Tibial nerve (tissue), 4 donors: ENCODE measurements at regions not wholly inside any gene's neighbourhood (a gene's known extent, or its start where the extent isn't known, plus 50 kb on each side); places are given as distances from the start of the nearest gene placed in this dataset.

ENCODE experiments used
- DNase-seq, 2 donors: peaks; one replicate each; pipeline ENCODE4 v3.0.0-alpha.2; 2019; ENCODE audit warnings: low spot score in 2 of 2
- H3K27ac ChIP-seq, 4 donors: fragments of 200-600 bp; sonication (generic) in 3 of 4; one replicate each; pipeline ENCODE4 v1.5.1; 2017 to 2019; ENCODE audit warnings: mild to moderate bottlenecking in 1 of 4
- H3K27me3 ChIP-seq, 2 donors: fragments of 200-600 bp; sonication (generic) in 1 of 2; one replicate each; pipeline versions ENCODE4 v1.5.1 to v1.6.0; 2017 to 2019
- H3K36me3 ChIP-seq, 3 donors: fragments of 200-600 bp; sonication (generic); one replicate each; pipeline ENCODE4 v1.5.1; 2018 to 2019
- H3K4me1 ChIP-seq, 4 donors: fragments of 200-600 bp; sonication (generic) in 3 of 4; one replicate each; pipeline ENCODE4 v1.5.1; 2017 to 2019
- H3K4me3 ChIP-seq, 4 donors: fragments of 200-600 bp; sonication (generic) in 3 of 4; one replicate each; pipeline ENCODE4 v1.5.1; 2017 to 2019; ENCODE audit warnings: mild to moderate bottlenecking in 1 of 4, moderate library complexity in 1 of 4
- H3K9me3 ChIP-seq, 4 donors: fragments of 200-600 bp; sonication (generic) in 3 of 4; one replicate each; pipeline ENCODE4 v1.5.1; 2017 to 2019
- EP300 ChIP-seq, 2 donors: sonication (generic); formaldehyde crosslinking; IDR thresholded peaks; one replicate each; pipeline ENCODE4 v1.6.1; 2017; ENCODE audit warnings: antibody characterized with exemption in 2 of 2, mild to moderate bottlenecking in 1 of 2
- POLR2A ChIP-seq, 2 donors: fragments of 450-650 bp; IDR thresholded peaks; one replicate each; pipeline ENCODE4 v1.6.1; 2017; ENCODE audit warnings: antibody characterized with exemption in 2 of 2, mild to moderate bottlenecking in 2 of 2, moderate library complexity in 2 of 2
- WGBS, 2 donors: methylation state at CpG; one replicate each; pipeline ENCODE4 v1.1.5; 2018; 5-methylcytosine and 5-hydroxymethylcytosine counted together
- TF ChIP-seq, protein P1 (sequence below), 5 experiments: fragments of 200-600 bp in 3 of 5; fragments of 450-650 bp in 2 of 5; sonication (generic) in 3 of 5; IDR thresholded peaks; one replicate each; pipeline ENCODE4 v1.5.1; 2016 to 2019; ENCODE audit warnings: antibody characterized with exemption in 5 of 5, mild to moderate bottlenecking in 3 of 5, moderate library complexity in 2 of 5

DNA sequence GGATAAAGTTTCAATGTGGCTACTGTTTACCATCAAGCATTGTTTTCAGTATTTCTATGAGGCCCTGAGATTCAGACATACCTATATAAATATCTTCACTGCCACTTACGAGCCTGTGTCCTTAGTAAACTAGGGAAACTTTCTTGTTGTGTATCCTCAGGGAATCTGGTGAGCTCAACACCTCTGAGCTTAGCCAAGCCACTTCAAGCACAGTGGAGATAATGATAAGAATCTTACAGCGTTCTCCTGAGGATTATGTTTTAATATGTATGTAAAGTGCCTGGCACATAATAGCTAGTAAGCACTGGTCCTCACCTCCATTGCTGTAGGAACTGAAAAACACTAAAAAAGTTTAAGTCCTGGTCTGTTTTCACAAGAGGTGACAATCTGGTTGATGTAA, 268.3 kb downstream of the SKIDA1 start:
- DNase-seq, result no peak
- Histone ChIP-seq H3K4me3 (no peak overlapping the region), H3K36me3 (no peaks in the 10 kb centered on the region), H3K27ac (no peak overlapping the region), H3K9me3 (no peaks in the 10 kb centered on the region), H3K27me3 (no peaks in the 10 kb centered on the region), H3K4me1 (peaks cover 0 to 16% (median 0%) of the 10 kb centered on the region in 4 donors)
- TF ChIP-seq, protein P1, sequence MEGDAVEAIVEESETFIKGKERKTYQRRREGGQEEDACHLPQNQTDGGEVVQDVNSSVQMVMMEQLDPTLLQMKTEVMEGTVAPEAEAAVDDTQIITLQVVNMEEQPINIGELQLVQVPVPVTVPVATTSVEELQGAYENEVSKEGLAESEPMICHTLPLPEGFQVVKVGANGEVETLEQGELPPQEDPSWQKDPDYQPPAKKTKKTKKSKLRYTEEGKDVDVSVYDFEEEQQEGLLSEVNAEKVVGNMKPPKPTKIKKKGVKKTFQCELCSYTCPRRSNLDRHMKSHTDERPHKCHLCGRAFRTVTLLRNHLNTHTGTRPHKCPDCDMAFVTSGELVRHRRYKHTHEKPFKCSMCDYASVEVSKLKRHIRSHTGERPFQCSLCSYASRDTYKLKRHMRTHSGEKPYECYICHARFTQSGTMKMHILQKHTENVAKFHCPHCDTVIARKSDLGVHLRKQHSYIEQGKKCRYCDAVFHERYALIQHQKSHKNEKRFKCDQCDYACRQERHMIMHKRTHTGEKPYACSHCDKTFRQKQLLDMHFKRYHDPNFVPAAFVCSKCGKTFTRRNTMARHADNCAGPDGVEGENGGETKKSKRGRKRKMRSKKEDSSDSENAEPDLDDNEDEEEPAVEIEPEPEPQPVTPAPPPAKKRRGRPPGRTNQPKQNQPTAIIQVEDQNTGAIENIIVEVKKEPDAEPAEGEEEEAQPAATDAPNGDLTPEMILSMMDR (IDR thresholded peaks at IDR 0.05), result no peak
- no peak for TF ChIP-seq POLR2A (IDR thresholded peaks at IDR 0.05)
- WGBS, 2 donors, result 88 to 94% methylated on average over 2 of the region's 2 CpGs

DNA sequence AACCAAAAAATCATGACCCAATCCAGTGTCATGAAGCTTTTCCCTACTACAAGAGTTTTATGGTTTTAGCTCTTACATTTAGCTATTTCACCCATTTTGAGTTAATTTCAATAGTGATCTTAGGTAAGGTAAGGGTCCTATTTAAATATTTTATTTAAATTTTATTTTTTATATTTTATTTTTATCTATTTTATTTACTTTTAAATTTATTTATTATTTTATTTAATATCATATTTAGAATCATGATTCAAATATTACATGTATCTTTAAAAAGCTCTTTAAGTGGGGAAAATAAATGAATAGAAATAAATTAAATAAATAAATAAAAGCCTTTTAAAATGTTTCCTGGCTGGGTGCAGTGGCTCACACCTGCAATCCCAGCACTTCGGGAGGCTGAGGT, 276.0 kb downstream of the SKIDA1 start:
- H3K36me3 ChIP-seq, result no peaks in the 10 kb centered on the region
- 95 to 97% methylated on average over 1 of the region's 1 CpG for WGBS, 2 donors
- no peaks in the 10 kb centered on the region for H3K9me3 ChIP-seq
- no peak for DNase-seq
- no peaks in the 10 kb centered on the region for H3K27me3 ChIP-seq
- no peaks in the 10 kb centered on the region for H3K4me1 ChIP-seq
- no peak overlapping the region for H3K4me3 ChIP-seq
- TF ChIP-seq EP300 (IDR thresholded peaks at IDR 0.05) (no peak), POLR2A (IDR thresholded peaks at IDR 0.05) (no peak)
- TF ChIP-seq, protein P1 (IDR thresholded peaks at IDR 0.05), result no peak
- no peak overlapping the region for H3K27ac ChIP-seq

DNA sequence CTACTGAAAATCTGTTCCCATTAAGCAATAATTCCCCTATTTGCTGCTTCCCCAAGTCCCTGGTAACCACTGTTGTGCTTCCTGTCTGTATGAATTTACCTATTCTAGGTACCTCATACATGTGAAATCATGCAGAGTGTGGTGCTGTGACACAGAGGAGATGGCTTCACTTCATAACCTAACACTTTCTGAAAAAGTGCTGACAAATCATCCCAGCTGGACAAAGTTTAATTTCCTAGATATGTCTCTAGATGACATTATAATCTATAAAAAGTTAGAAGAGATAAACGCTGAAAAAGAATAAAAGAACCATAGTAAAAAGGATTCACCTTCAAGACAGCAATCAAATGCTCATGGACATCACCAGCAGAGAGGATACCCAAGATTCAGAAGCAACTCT, 277.9 kb downstream of the SKIDA1 start:
- TF ChIP-seq EP300 (IDR thresholded peaks at IDR 0.05), result no peak
- TF ChIP-seq, protein P1 (IDR thresholded peaks at IDR 0.05), result no peak
- no peak for TF ChIP-seq POLR2A (IDR thresholded peaks at IDR 0.05)
- H3K4me1 ChIP-seq, result no peaks in the 10 kb centered on the region
- DNase-seq, result no peak
- H3K36me3 ChIP-seq, result no peaks in the 10 kb centered on the region
- H3K27ac ChIP-seq, result no peak overlapping the region
- no peak overlapping the region for H3K4me3 ChIP-seq
- no peaks in the 10 kb centered on the region for H3K9me3 ChIP-seq
- 86 to 91% methylated on average over 1 of the region's 1 CpG for WGBS, 2 donors
- H3K27me3 ChIP-seq, result no peaks in the 10 kb centered on the region

DNA sequence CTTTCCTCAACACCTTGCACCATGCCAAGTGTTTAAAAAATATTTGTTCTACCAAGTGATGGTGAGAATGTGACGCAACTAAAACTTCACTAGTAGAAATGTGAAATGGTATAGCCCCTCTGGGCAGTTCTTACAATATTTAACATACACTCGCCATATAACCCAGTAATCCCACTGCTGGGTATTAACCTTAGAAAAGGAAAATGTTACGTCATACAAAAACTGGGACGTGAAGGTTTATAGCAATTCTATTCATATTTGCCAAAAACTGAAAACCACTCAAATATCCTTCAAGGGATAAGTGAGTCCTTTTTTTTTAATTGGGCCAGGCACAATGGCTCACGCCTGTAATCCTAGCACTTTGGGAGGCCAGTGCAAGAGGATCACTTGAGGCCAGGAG, 279.3 kb downstream of the SKIDA1 start:
- 92 to 95% methylated on average over 5 of the region's 5 CpGs for WGBS, 2 donors
- DNase-seq, result no peak
- H3K4me1 ChIP-seq, result peaks cover 0 to 4% (median 0%) of the 10 kb centered on the region in 4 donors
- H3K27me3 ChIP-seq, result no peaks in the 10 kb centered on the region
- H3K4me3 ChIP-seq, result no peak overlapping the region
- H3K36me3 ChIP-seq, result no peaks in the 10 kb centered on the region
- TF ChIP-seq, protein P1 (IDR thresholded peaks at IDR 0.05), result no peak
- TF ChIP-seq EP300 (IDR thresholded peaks at IDR 0.05) (no peak), POLR2A (IDR thresholded peaks at IDR 0.05) (no peak)
- H3K9me3 ChIP-seq, result no peaks in the 10 kb centered on the region
- no peak overlapping the region for H3K27ac ChIP-seq

DNA sequence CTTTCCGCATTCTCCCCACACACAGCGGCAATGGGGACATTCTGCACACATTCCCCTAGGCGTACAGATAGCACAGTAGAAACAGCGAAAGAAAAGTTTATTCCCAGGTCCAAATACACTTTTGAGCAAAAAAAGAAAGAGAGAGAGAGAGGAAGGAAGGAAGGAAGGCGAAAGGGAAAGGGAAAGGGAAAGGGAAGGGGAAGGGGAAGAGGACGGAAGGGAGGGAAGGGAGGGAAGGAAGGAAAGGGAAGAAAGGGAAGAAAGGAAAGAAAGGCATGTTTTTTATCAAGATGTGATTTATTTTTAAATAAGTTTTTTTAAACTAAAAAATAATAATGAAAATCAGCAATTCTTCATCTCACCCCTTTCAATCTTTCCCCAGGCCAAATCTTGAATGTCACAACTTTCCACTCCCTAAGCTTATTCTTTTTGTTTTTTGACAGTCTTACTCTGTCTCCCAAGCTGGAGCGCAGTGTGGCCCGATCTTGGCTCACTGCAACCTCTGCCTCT, 281.7 kb downstream of the SKIDA1 start:
- no peaks in the 10 kb centered on the region for H3K9me3 ChIP-seq
- DNase-seq, result no peak
- H3K36me3 ChIP-seq, result no peaks in the 10 kb centered on the region
- TF ChIP-seq EP300 (IDR thresholded peaks at IDR 0.05) (no peak), POLR2A (IDR thresholded peaks at IDR 0.05) (no peak)
- TF ChIP-seq, protein P1 (IDR thresholded peaks at IDR 0.05), result no peak
- no peaks in the 10 kb centered on the region for H3K27me3 ChIP-seq
- WGBS, 2 donors, result 90 to 93% methylated on average over 8 of the region's 8 CpGs
- no peak overlapping the region for H3K27ac ChIP-seq
- H3K4me3 ChIP-seq, result no peak overlapping the region
- peaks cover 0 to 4% (median 0%) of the 10 kb centered on the region in 4 donors for H3K4me1 ChIP-seq
